ENCODE measurements at regions not wholly inside any gene's neighbourhood (a gene's known extent, or its start where the extent isn't known, plus 50 kb on each side); places are given as distances from the start of the nearest gene placed in this dataset.

DNA sequence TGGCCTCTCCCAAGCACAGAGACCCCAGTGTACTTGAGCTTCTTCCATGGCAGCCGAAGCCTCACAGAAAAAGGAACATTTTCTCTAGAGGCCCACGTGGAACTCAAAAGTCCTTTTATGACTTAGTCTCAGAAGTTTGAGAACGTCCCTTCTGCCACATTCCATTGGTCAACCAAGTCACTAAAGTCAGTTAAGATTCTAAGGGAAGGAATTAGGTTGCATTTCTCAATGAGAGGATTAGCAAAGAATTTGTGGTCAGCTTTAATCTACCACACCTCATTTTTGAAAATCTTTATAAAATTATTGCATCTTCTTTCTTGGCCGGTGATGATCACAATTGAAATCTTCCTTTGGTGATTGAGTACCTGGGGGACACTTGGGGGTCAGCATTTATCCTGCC is 279.9 kb upstream of the TBX3 start:
- CTCF ChIA-PET, result no interaction called here
- no peaks in the 10 kb centered on the region for H3K79me2 ChIP-seq (ENCODE audit: control insufficient read depth, insufficient read depth, low read length)
- dilution Hi-C loops (cut with MboI; ENCODE audit: extremely low pct_ligation_motif_present, low sequenced_read_pairs), result no loop called here
- no peaks in the 10 kb centered on the region for H3K4me1 ChIP-seq (ENCODE audit: control insufficient read depth, extremely low read depth, insufficient read depth, low read length)
- POLR2A ChIA-PET, result no interaction called here
- no peak overlapping the region for H3K9ac ChIP-seq (replicated peaks; ENCODE audit: extremely low read depth, insufficient read depth, low read length)
- TF ChIP-seq JUN (IDR thresholded peaks at IDR 0.05; ENCODE audit: borderline replicate concordance, insufficient read depth, insufficient read length, low read depth) (no peak), POLR2AphosphoS5 (IDR thresholded peaks at IDR 0.05; ENCODE audit: insufficient read depth, low read depth, low read length) (no peak), MYC (IDR thresholded peaks at IDR 0.05; ENCODE audit: low read depth, low read length) (no peak), POLR2A (IDR thresholded peaks at IDR 0.05; ENCODE audit: low read depth, low read length) (no peak)
- TF ChIP-seq, protein P1, sequence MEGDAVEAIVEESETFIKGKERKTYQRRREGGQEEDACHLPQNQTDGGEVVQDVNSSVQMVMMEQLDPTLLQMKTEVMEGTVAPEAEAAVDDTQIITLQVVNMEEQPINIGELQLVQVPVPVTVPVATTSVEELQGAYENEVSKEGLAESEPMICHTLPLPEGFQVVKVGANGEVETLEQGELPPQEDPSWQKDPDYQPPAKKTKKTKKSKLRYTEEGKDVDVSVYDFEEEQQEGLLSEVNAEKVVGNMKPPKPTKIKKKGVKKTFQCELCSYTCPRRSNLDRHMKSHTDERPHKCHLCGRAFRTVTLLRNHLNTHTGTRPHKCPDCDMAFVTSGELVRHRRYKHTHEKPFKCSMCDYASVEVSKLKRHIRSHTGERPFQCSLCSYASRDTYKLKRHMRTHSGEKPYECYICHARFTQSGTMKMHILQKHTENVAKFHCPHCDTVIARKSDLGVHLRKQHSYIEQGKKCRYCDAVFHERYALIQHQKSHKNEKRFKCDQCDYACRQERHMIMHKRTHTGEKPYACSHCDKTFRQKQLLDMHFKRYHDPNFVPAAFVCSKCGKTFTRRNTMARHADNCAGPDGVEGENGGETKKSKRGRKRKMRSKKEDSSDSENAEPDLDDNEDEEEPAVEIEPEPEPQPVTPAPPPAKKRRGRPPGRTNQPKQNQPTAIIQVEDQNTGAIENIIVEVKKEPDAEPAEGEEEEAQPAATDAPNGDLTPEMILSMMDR (IDR thresholded peaks at IDR 0.05; ENCODE audit: extremely low read depth in 1 of 2, insufficient read depth in 1 of 2, low read depth in 1 of 2, low read length in 2 of 2), result no peak
- no peak overlapping the region for H3K4me2 ChIP-seq (ENCODE audit: insufficient read depth, low read length)
- DNase-seq (ENCODE audit: low read depth, low spot score), result no peak
- no TSS peak for BruUV-seq (replicated peaks)
- no peak for FAIRE-seq
- H3K27ac ChIP-seq (ENCODE audit: insufficient read depth, low read depth, low read length), result no peak overlapping the region
- no peak overlapping the region for H3K4me3 ChIP-seq (replicated peaks in 1 of 3; ENCODE audit: insufficient read depth in 1 of 3, low read depth in 1 of 3, low read length in 3 of 3)
- H3K36me3 ChIP-seq (ENCODE audit: control insufficient read depth in 2 of 2, extremely low read depth in 1 of 2, insufficient read depth in 2 of 2, low read length in 2 of 2), result no peaks in the 10 kb centered on the region
- no peaks in the 10 kb centered on the region for H3K9me1 ChIP-seq (replicated peaks; ENCODE audit: control insufficient read depth, extremely low read depth, insufficient read depth, low read length)
- H3K9me3 ChIP-seq (replicated peaks; ENCODE audit: control insufficient read depth, insufficient read depth, low read length), result peaks cover 3% of the 10 kb centered on the region
- H2AFZ ChIP-seq (ENCODE audit: low read depth, low read length), result no peak overlapping the region
- intact Hi-C loops (cut with micrococcal nuclease), result no loop called here
- H4K20me1 ChIP-seq (replicated peaks; ENCODE audit: control insufficient read depth, extremely low read depth, insufficient read depth, low read length), result no peaks in the 10 kb centered on the region
- H3K27me3 ChIP-seq (ENCODE audit: control insufficient read depth in 2 of 2, insufficient read depth in 2 of 2, low read length in 2 of 2), result no peaks in the 10 kb centered on the region

- H3K9me3 ChIP-seq (replicated peaks; ENCODE audit: control insufficient read depth, insufficient read depth, low read length), result peaks cover 5% of the 10 kb centered on the region
- no peak for TF ChIP-seq POLR2A (IDR thresholded peaks at IDR 0.05; ENCODE audit: low read depth, low read length)
- TF ChIP-seq JUN (IDR thresholded peaks at IDR 0.05; ENCODE audit: borderline replicate concordance, insufficient read depth, insufficient read length, low read depth), result no peak
- no peak for TF ChIP-seq EZH2 (IDR thresholded peaks at IDR 0.05; ENCODE audit: borderline replicate concordance, low read depth, low read length, severe bottlenecking)
- no peak for TF ChIP-seq GATA2 (IDR thresholded peaks at IDR 0.05; ENCODE audit: insufficient read depth, insufficient read length, low read depth, low read length)
- TF ChIP-seq, protein P1 (IDR thresholded peaks at IDR 0.05; ENCODE audit: extremely low read depth in 1 of 2, insufficient read depth in 1 of 2, low read depth in 1 of 2, low read length in 2 of 2), result no peak
- TF ChIP-seq, protein P2, sequence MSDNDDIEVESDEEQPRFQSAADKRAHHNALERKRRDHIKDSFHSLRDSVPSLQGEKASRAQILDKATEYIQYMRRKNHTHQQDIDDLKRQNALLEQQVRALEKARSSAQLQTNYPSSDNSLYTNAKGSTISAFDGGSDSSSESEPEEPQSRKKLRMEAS (IDR thresholded peaks at IDR 0.05; ENCODE audit: insufficient read depth, insufficient read length), result no peak
- no peak for TF ChIP-seq MYC (IDR thresholded peaks at IDR 0.05; ENCODE audit: low read depth, low read length)
- no peak for TF ChIP-seq FOS (IDR thresholded peaks at IDR 0.05; ENCODE audit: borderline replicate concordance, insufficient read depth, low read length)
- no peak for TF ChIP-seq POLR2AphosphoS5 (IDR thresholded peaks at IDR 0.05; ENCODE audit: insufficient read depth, low read depth, low read length)
- no peaks in the 10 kb centered on the region for H3K79me2 ChIP-seq (ENCODE audit: control insufficient read depth, insufficient read depth, low read length)
- no peak overlapping the region for H3K4me3 ChIP-seq (replicated peaks in 1 of 3; ENCODE audit: insufficient read depth in 1 of 3, low read depth in 1 of 3, low read length in 3 of 3)
- DNase-seq (ENCODE audit: low read depth, low spot score) (no peak), FAIRE-seq (no peak)
- no peaks in the 10 kb centered on the region for H3K9me1 ChIP-seq (replicated peaks; ENCODE audit: control insufficient read depth, extremely low read depth, insufficient read depth, low read length)
- no peak overlapping the region for H3K4me2 ChIP-seq (ENCODE audit: insufficient read depth, low read length)
- no peak overlapping the region for H2AFZ ChIP-seq (ENCODE audit: low read depth, low read length)
- no peak overlapping the region for H3K9ac ChIP-seq (replicated peaks; ENCODE audit: extremely low read depth, insufficient read depth, low read length)
- H3K4me1 ChIP-seq (ENCODE audit: control insufficient read depth, extremely low read depth, insufficient read depth, low read length), result no peaks in the 10 kb centered on the region
- no peaks in the 10 kb centered on the region for H3K36me3 ChIP-seq (ENCODE audit: control insufficient read depth in 2 of 2, extremely low read depth in 1 of 2, insufficient read depth in 2 of 2, low read length in 2 of 2)
- CTCF ChIA-PET, result no interaction called here
- no peaks in the 10 kb centered on the region for H3K27me3 ChIP-seq (ENCODE audit: control insufficient read depth in 2 of 2, insufficient read depth in 2 of 2, low read length in 2 of 2)
- intact Hi-C loops (cut with micrococcal nuclease), result no loop called here
- POLR2A ChIA-PET, result no interaction called here
- no peak overlapping the region for H3K27ac ChIP-seq (ENCODE audit: insufficient read depth, low read depth, low read length)
- no peaks in the 10 kb centered on the region for H4K20me1 ChIP-seq (replicated peaks; ENCODE audit: control insufficient read depth, extremely low read depth, insufficient read depth, low read length)
- dilution Hi-C loops (cut with MboI; ENCODE audit: extremely low pct_ligation_motif_present, low sequenced_read_pairs), result no loop called here
- no TSS peak for BruUV-seq (replicated peaks)
Measured at GRCh38 chr12:114961491-114961890, 277.5 kb upstream of the TBX3 start.

All from endothelial cell of umbilical vein (primary cell).